DMS 273 (cell line): ENCODE measurements at regions not wholly inside any gene's neighbourhood (a gene's known extent, or its start where the extent isn't known, plus 50 kb on each side); places are given as distances from the start of the nearest gene placed in this dataset.

Experiments
- DNase-seq: peaks from one replicate; lab custom pipeline; 2025; ENCODE audit not compliant: unreplicated experiment; lab: John Stamatoyannopoulos, UW

DNA sequence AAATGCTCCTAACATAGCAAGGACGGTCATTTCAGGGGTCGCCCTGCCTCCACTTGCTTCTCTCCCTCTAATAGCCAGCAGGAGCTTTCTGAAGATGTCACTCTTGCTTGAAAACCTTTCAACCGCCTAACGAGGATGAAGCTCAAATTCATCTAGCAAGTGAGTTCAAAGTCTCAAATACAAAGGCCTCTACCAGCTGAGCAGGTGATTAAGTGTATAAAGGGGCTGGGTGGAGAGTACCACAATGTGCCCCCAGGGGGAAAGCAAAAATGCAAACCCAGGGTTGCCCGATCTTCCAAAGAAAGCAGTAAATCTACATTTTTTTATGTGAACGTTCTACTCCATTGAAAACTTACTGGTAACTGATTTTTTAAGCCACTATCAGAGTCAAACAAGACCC, 50.4 kb upstream of the GRIP2 start:
- DNase-seq = no peak

DNA sequence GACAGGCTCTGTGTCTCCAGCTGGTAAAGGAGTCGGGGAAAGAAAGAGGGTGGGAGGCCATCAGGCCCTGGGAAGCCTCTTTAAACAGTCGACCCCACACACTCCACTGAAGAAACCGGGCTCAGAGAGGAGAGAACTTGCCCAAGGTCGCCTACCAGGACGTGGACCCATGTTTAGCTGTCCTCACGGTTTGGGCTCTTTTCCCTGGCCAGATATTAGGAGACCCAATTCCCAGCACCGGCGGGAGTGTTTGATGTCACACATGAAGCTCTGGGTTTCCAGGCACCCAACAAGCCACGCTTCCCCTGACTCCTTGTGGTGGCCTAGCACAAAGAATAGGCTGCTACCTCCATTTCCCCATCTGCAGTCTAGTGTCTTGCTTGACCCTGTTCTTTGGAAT, 52.2 kb upstream of the GRIP2 start:
- DNase-seq = no peak

DNA sequence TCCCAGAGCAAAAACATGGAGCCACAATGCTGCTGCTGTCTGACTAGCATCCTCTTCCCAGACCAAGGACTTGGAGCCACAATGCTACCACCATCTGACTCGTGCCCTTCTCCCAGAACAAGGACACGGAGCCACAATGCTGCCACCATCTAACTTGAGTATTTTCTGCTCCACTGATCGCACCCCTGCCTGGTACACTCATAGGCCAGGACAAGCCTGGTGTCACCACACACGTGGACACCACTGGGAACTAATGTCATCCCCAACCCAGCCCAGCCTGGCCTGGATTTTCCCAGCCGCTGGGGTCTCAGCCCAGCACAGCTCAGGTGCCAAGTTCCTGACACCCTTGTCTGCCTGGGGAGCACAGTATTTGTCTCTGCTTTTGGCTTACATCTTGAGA, 52.7 kb upstream of the GRIP2 start:
- DNase-seq = no peak

DNA sequence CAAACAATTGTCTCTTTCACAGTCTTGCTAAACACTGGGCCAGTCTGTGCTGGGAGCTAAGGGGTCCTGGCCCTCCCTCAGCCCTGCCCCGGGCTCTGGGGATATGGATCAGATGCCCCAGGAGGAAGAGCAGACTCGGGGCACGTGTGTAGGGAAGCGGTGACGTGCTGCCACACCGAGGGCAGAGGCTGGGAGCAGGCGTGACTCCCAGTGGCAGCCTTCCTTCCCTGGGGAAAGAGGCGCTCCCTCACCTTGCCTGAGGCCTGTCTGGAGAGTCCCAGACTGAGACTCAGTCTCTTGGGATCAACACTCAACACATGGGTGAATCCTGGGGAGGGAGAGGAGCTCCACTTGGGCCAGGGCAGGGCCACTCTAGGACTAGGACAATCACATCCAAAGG, 54.1 kb upstream of the GRIP2 start:
- DNase-seq = no peak

DNA sequence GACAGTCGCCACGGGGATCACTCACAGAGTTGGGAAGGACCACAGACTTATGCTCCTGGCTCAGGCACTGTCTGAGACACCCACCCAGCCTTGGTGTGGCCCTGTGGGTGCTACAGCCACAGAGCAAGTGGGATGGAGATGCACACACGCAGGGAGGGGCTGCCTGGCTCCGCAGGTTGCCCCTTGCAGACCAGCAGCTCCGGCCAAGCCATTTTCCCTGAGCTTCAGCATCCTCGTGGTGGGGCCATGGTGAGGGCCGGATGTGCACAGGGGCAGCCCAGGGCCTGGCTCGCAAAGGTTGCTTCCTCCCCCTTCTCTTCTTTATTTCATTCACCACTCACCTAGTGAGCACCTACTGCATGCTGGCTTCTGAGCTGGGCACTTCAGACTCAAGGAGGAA, 55.4 kb upstream of the GRIP2 start:
- DNase-seq = no peak

DNA sequence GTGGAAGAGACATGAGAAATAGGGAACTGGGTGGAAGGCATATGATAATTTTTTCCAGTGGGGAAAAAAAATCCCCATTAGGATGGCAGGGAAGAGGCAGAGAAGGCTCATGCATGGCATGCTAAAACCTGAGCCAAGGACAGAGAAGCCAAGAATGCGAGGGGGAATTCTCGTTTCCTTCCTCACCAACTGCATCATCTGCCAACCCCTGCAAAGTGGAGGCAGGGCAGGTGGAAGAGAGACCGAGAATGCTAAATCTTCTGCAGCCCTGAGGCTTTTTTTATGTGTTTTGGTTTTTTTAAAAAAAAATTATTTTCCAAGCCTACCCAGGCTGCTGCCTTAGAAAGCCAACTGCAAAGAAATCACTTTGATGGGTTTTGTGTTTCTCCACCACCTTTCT, 54.3 kb upstream of the CCDC174 start:
- no peak for DNase-seq

DNA sequence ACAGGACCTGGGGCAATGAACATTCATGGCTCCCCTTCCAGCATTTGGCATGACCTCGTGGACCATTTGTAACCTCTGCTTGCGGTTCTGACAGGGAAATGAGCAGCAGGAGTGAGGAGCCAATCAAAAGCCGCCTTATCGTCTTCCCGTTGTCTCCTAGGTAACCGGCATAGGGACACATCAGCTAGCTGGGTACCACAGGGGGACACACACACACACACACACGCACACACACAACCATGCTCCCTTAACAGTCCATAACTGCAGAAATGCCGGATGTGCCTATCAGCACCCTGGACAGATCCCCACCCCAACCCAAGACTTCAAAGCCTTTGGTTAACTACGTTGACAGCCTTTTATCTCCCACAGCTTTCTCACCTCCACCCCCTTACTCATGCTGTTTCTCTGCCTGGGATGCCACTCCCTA, 53.4 kb upstream of the CCDC174 start:
- DNase-seq = peak; percentile 60

DNA sequence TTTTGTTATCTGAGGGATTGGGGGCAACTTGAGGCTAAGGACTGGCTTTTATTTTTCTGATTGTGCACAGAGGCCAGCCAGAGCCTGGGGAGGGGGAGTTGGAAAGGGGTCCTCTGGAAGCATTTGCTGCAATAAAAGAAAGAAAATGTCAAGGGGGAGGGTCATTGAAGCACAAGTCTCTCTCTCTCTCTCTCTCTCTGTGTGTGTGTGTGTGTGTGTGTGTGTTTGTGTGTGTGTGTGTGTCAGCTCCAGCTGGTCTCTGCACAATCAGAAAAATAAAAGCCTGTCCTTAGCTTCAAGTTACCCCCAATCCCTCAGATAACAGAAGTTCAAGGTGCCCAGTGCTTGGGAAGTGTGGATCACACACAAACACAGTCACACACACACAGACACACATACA, 52.1 kb upstream of the CCDC174 start:
- DNase-seq = no peak

DNA sequence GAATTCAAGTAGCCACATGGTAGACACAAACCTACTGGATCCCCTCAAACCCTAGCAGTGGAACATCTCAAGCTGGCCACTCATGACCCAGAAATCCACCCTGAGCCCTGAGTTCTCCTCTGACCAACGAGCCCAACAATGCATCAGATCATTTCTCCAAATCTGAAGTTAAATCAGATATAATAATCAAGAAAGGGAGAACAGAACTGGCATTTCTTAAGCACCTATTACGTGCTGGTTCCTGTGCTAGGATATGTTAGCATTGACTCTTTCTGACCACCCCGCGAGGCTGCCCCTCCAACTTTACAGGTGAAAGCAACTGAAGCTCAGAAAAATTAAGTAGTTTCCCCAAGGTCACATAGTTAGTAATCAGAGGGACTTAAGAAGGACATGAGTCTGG, 51.5 kb upstream of the CCDC174 start:
- no peak for DNase-seq

DNA sequence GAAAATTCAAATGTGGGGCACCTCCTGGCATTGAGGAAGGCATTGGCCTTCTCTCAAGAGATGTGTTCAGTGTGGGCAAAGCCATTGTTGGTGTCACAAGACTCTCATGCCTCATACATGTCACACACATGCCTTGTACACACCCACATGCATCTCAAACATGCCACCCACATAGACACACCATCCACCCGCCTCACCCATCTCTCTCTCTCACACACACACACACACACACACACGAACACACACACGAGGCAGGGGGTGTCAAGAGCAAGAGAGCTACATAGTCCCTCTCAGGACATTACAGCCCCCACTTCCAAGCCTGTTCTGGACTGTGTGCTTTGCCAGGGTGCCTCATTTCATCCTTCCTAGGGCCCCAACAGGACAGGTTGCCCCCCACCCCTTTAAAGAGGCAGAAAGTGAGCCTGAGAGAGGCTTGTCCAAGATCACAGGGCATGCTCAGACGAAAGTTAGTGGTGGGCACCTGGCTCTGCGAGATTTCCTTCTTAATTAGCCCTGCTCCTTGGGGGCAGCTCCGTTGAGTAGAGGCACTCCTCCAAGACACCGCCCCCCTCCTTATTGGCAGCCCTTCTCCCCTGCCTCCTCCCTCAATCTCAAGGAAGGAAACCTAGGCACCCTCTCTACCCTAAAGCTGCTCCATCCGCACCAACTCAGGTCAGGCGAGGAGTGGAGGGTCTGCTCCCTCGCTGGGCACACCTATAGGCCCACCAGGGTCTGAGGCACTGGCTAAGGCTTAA, 50.5 kb upstream of the CCDC174 start:
- no peak for DNase-seq

DNA sequence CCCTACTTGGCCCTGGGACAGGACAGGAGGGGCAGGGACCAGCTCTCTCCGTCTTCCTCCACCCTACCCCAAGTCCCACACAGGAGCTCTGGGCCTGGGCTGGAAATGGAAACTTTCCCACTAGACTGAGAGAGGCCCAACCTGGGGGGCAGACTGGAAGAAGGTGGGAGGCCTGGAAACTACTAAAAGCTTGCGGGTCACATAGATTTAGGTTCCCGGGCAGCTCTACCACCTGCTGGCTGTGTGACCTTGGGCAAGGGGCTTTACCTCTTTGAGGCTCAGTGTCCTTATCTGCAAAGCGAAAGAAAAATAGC, 49.9 kb upstream of the CCDC174 start:
- no peak for DNase-seq
